ENCODE measurements at regions not wholly inside any gene's neighbourhood (a gene's known extent, or its start where the extent isn't known, plus 50 kb on each side); places are given as distances from the start of the nearest gene placed in this dataset.

- no peaks in the 10 kb centered on the region for H3K4me1 ChIP-seq (ENCODE audit: control insufficient read depth, insufficient read depth, low read length, unreplicated experiment)
- H3K36me3 ChIP-seq (ENCODE audit: insufficient read depth, low read length) = no peaks in the 10 kb centered on the region
- no peak overlapping the region for H3K27ac ChIP-seq (ENCODE audit: low read depth, low read length)
- H3K79me2 ChIP-seq (ENCODE audit: control insufficient read depth, insufficient read depth, low read length, unreplicated experiment) = no peaks in the 10 kb centered on the region
- H3K4me3 ChIP-seq (ENCODE audit: low read depth, low read length) = no peak overlapping the region
- H3K27me3 ChIP-seq (ENCODE audit: insufficient read depth, low read length) = no peaks in the 10 kb centered on the region
- no peak overlapping the region for H2AFZ ChIP-seq (ENCODE audit: low read length, unreplicated experiment)
These were observed 285.4 kb downstream of the BAMBI start for GRCh38 chr10:28962768-28963167.

DNA sequence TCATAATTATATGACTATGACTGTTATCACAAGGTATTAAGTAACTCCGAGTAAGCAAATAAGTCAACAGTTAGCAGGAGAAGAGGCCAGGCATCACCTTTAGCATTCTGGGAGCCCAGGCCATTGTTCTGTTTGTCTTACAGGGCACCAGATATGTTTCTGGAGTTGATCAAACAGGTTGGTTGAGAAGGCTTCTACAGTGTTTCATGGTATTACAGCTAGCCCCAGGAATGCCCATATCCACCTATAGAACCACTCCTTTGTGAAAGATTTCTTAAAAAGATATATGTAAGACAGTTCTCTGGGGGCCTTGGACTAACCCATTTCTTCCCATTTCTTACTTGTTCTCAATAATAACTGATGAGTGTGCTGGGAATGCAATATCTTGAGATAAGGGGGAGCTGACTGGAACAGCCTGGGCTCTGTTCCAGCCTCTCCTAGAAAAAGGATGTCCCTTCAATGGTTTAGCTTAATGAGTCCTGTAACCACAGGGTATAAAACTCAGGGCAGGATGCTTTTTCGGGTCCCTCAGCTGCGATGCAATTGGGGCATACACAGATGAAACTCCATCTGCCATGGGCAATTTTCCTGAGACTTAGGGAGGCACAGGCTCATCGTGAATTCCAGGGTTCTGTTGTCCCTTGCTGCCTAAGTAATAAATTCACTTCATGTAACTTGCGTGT, 286.4 kb downstream of the BAMBI start:
- H3K36me3 ChIP-seq (ENCODE audit: insufficient read depth, low read length) = no peaks in the 10 kb centered on the region
- H3K4me3 ChIP-seq (ENCODE audit: low read depth, low read length) = no peak overlapping the region
- H3K27ac ChIP-seq (ENCODE audit: low read depth, low read length) = no peak overlapping the region
- H3K79me2 ChIP-seq (ENCODE audit: control insufficient read depth, insufficient read depth, low read length, unreplicated experiment) = no peaks in the 10 kb centered on the region
- no peaks in the 10 kb centered on the region for H3K4me1 ChIP-seq (ENCODE audit: control insufficient read depth, insufficient read depth, low read length, unreplicated experiment)
- H3K27me3 ChIP-seq (ENCODE audit: insufficient read depth, low read length) = no peaks in the 10 kb centered on the region
- no peak overlapping the region for H2AFZ ChIP-seq (ENCODE audit: low read length, unreplicated experiment)

GRCh38 chr10:28965937-28966336, 288.6 kb downstream of the BAMBI start:
- no peak overlapping the region for H3K4me3 ChIP-seq (ENCODE audit: low read depth, low read length)
- H3K27ac ChIP-seq (ENCODE audit: low read depth, low read length) = no peak overlapping the region
- H3K27me3 ChIP-seq (ENCODE audit: insufficient read depth, low read length) = no peaks in the 10 kb centered on the region
- no peaks in the 10 kb centered on the region for H3K36me3 ChIP-seq (ENCODE audit: insufficient read depth, low read length)
- H2AFZ ChIP-seq (ENCODE audit: low read length, unreplicated experiment) = no peak overlapping the region
- H3K79me2 ChIP-seq (ENCODE audit: control insufficient read depth, insufficient read depth, low read length, unreplicated experiment) = no peaks in the 10 kb centered on the region
- peaks cover 10% of the 10 kb centered on the region for H3K4me1 ChIP-seq (ENCODE audit: control insufficient read depth, insufficient read depth, low read length, unreplicated experiment)

DNA sequence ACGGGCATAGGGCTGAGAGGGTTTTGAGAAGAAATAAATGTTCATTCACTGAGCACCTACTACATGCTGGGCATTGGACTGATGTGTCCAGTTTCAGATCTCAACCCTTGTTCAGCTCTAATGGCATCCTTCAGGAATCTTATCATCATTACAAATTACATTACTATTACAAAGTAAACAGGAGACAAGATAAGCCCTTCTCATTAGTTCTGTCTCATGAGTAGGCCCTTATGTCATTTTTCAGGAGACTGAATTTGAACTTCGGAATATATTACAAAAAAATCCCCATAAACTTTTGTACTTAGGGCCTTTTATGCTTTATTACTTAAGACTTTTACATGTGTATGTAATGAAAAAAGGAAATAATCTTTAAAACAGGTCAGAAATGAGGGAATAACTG, 289.7 kb downstream of the BAMBI start:
- Histone ChIP-seq H3K4me1 (ENCODE audit: control insufficient read depth, insufficient read depth, low read length, unreplicated experiment) (peaks cover 10% of the 10 kb centered on the region), H3K36me3 (ENCODE audit: insufficient read depth, low read length) (no peaks in the 10 kb centered on the region), H3K27me3 (ENCODE audit: insufficient read depth, low read length) (no peaks in the 10 kb centered on the region), H3K4me3 (ENCODE audit: low read depth, low read length) (no peak overlapping the region), H3K27ac (ENCODE audit: low read depth, low read length) (no peak overlapping the region), H2AFZ (ENCODE audit: low read length, unreplicated experiment) (no peak overlapping the region), H3K79me2 (ENCODE audit: control insufficient read depth, insufficient read depth, low read length, unreplicated experiment) (no peaks in the 10 kb centered on the region)

DNA sequence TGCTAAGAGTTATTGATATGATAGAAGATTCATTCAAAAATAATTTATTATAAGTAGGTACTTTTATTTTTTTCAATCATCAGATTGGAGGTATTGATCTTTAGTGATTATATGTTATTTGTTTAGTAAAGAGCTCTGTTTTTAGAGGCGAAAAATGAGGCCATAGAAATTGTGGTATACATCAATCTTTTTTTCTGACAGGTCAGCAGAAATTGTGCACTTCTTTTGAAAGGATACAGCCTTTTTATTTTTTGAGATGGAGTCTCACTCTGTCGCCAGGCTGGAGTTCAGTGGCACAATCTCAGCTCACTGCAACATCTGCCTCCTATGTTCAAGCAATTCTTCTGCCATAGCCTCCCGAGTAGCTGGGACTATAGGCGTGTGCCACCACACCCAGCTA, 292.1 kb downstream of the BAMBI start:
- Histone ChIP-seq H3K27ac (ENCODE audit: low read depth, low read length) (no peak overlapping the region), H3K27me3 (ENCODE audit: insufficient read depth, low read length) (no peaks in the 10 kb centered on the region), H3K36me3 (ENCODE audit: insufficient read depth, low read length) (no peaks in the 10 kb centered on the region), H3K4me1 (ENCODE audit: control insufficient read depth, insufficient read depth, low read length, unreplicated experiment) (peaks cover 10% of the 10 kb centered on the region), H2AFZ (ENCODE audit: low read length, unreplicated experiment) (no peak overlapping the region), H3K79me2 (ENCODE audit: control insufficient read depth, insufficient read depth, low read length, unreplicated experiment) (no peaks in the 10 kb centered on the region), H3K4me3 (ENCODE audit: low read depth, low read length) (no peak overlapping the region)

GRCh38 chr10:28970231-28970630, 292.9 kb downstream of the BAMBI start:
- H3K4me1 ChIP-seq (ENCODE audit: control insufficient read depth, insufficient read depth, low read length, unreplicated experiment) = peaks cover 10% of the 10 kb centered on the region
- H2AFZ ChIP-seq (ENCODE audit: low read length, unreplicated experiment) = peak overlapping the region; percentile 30
- no peaks in the 10 kb centered on the region for H3K36me3 ChIP-seq (ENCODE audit: insufficient read depth, low read length)
- H3K79me2 ChIP-seq (ENCODE audit: control insufficient read depth, insufficient read depth, low read length, unreplicated experiment) = no peaks in the 10 kb centered on the region
- no peaks in the 10 kb centered on the region for H3K27me3 ChIP-seq (ENCODE audit: insufficient read depth, low read length)
- peak overlapping the region; percentile 5; the same call in 1 of the 2 replicates for H3K27ac ChIP-seq (ENCODE audit: low read depth, low read length)
- H3K4me3 ChIP-seq (ENCODE audit: low read depth, low read length) = no peak overlapping the region

DNA sequence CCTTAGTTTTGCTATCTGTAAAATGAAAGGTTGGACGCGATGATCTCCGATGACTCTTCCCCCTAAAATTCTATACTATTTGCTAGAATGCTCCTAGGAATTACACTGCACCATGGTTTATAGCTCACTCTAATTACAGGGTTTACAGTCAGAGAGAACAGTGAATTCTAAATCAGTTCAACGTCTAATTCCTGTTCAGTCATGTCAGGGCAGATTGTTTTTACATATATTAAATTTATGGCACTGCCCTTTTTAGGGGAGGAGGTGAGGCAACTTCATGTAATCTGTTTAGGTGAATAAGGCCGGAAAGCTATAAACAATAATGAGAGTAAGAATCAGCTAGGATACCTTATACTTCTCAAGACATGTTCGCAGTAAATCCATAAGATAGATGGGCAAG, 293.9 kb downstream of the BAMBI start:
- no peak overlapping the region for H2AFZ ChIP-seq (ENCODE audit: low read length, unreplicated experiment)
- no peak overlapping the region for H3K4me3 ChIP-seq (ENCODE audit: low read depth, low read length)
- H3K36me3 ChIP-seq (ENCODE audit: insufficient read depth, low read length) = no peaks in the 10 kb centered on the region
- no peaks in the 10 kb centered on the region for H3K27me3 ChIP-seq (ENCODE audit: insufficient read depth, low read length)
- H3K27ac ChIP-seq (ENCODE audit: low read depth, low read length) = no peak overlapping the region
- peaks cover 10% of the 10 kb centered on the region for H3K4me1 ChIP-seq (ENCODE audit: control insufficient read depth, insufficient read depth, low read length, unreplicated experiment)
- H3K79me2 ChIP-seq (ENCODE audit: control insufficient read depth, insufficient read depth, low read length, unreplicated experiment) = no peaks in the 10 kb centered on the region

DNA sequence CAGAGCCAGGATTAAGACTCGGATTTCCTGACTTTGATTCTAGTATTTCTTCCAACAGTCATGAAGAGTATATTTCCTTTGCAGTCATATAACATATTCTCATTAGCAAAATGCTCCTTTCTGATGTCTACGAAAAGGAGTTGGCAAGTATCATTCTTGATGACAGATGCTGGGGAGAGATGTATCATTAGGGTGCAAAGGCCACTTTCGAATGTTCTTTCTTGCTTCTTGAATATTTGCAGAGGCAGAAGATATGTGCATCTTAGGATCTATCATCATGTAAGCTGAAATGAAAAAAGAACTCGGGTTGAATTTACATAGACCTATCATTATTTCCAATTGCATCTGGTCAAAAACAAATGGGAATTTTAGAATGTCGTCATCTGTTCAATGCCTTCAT, 294.4 kb downstream of the BAMBI start:
- H3K27me3 ChIP-seq (ENCODE audit: insufficient read depth, low read length) = no peaks in the 10 kb centered on the region
- H3K36me3 ChIP-seq (ENCODE audit: insufficient read depth, low read length) = no peaks in the 10 kb centered on the region
- H3K4me1 ChIP-seq (ENCODE audit: control insufficient read depth, insufficient read depth, low read length, unreplicated experiment) = peaks cover 10% of the 10 kb centered on the region
- H3K27ac ChIP-seq (ENCODE audit: low read depth, low read length) = no peak overlapping the region
- no peak overlapping the region for H2AFZ ChIP-seq (ENCODE audit: low read length, unreplicated experiment)
- H3K79me2 ChIP-seq (ENCODE audit: control insufficient read depth, insufficient read depth, low read length, unreplicated experiment) = no peaks in the 10 kb centered on the region
- no peak overlapping the region for H3K4me3 ChIP-seq (ENCODE audit: low read depth, low read length)

DNA sequence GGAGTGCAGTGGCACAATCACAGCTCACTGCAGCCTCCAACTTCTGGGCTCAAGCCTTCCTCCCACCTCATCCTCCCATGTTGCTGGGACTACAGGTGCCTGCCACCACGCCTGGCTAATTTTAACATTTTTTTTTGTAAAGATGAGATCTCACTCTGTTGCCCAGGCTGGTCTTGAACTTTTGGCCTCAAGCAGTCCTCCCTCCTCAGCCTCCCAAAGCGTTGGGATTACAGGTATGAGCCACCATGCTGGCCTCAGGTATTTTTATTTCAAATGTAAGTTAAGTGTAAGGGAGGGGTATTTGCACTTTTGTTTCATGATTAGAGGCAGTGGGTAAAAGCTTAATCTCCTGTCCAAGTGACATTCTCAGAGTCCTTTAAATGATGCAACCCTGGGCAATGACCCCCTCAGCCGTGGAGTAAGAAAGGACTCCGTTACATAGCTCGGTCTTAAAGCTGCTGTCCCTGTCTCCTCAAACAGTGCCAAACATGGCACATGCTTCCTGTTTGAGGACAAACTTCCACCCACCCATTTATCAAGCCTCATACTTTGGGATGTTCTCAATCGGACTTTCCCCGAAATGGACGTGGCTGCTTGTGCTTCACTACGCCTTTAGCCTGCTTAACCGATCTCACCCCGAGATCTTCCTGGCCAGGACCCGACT, 296.1 kb downstream of the BAMBI start:
- no peaks in the 10 kb centered on the region for H3K27me3 ChIP-seq (ENCODE audit: insufficient read depth, low read length)
- H3K79me2 ChIP-seq (ENCODE audit: control insufficient read depth, insufficient read depth, low read length, unreplicated experiment) = no peaks in the 10 kb centered on the region
- H3K4me3 ChIP-seq (ENCODE audit: low read depth, low read length) = no peak overlapping the region
- peaks cover 10% of the 10 kb centered on the region for H3K4me1 ChIP-seq (ENCODE audit: control insufficient read depth, insufficient read depth, low read length, unreplicated experiment)
- no peaks in the 10 kb centered on the region for H3K36me3 ChIP-seq (ENCODE audit: insufficient read depth, low read length)
- H3K27ac ChIP-seq (ENCODE audit: low read depth, low read length) = no peak overlapping the region
- H2AFZ ChIP-seq (ENCODE audit: low read length, unreplicated experiment) = no peak overlapping the region

- Histone ChIP-seq H3K27me3 (ENCODE audit: insufficient read depth, low read length) (no peaks in the 10 kb centered on the region), H3K27ac (ENCODE audit: low read depth, low read length) (no peak overlapping the region), H3K4me3 (ENCODE audit: low read depth, low read length) (no peak overlapping the region), H2AFZ (ENCODE audit: low read length, unreplicated experiment) (no peak overlapping the region), H3K36me3 (ENCODE audit: insufficient read depth, low read length) (no peaks in the 10 kb centered on the region), H3K79me2 (ENCODE audit: control insufficient read depth, insufficient read depth, low read length, unreplicated experiment) (no peaks in the 10 kb centered on the region), H3K4me1 (ENCODE audit: control insufficient read depth, insufficient read depth, low read length, unreplicated experiment) (no peaks in the 10 kb centered on the region)
These were observed 298.7 kb downstream of the BAMBI start for GRCh38 chr10:28975891-28976531.

- no peaks in the 10 kb centered on the region for H3K4me1 ChIP-seq (ENCODE audit: control insufficient read depth, insufficient read depth, low read length, unreplicated experiment)
- H3K4me3 ChIP-seq (ENCODE audit: low read depth, low read length) = no peak overlapping the region
- no peaks in the 10 kb centered on the region for H3K79me2 ChIP-seq (ENCODE audit: control insufficient read depth, insufficient read depth, low read length, unreplicated experiment)
These were observed 300.2 kb downstream of the BAMBI start for GRCh38 chr10:28977518-28977917.

More at GRCh38 chr10:28977518-28977917, 300.2 kb downstream of the BAMBI start:
- Histone ChIP-seq H3K27ac (ENCODE audit: low read depth, low read length) (no peak overlapping the region), H2AFZ (ENCODE audit: low read length, unreplicated experiment) (no peak overlapping the region), H3K27me3 (ENCODE audit: insufficient read depth, low read length) (no peaks in the 10 kb centered on the region), H3K36me3 (ENCODE audit: insufficient read depth, low read length) (no peaks in the 10 kb centered on the region)

Data from ACC112 (cell line).